Endothelial cell of umbilical vein (primary cell): ENCODE measurements at regions not wholly inside any gene's neighbourhood (a gene's known extent, or its start where the extent isn't known, plus 50 kb on each side); places are given as distances from the start of the nearest gene placed in this dataset.

ENCODE experiments used
- BruUV-seq: library from RNA; stranded (reverse); fragments of 400-500 nt; replicated peaks from 2 replicates; lab custom pipeline; 2021; lab: Mats Ljungman, UMichigan
- CTCF ChIA-PET: fragments of 300-600, 350-600 bp; sonication (Branson Sonifier 250); formaldehyde crosslinking; loops from one replicate; lab custom pipeline; 2021; ENCODE audit warnings: antibody characterized with exemption, inconsistent platforms; lab: Charles Lee
- POLR2A ChIA-PET: fragments of 300-600, 350-600 bp; sonication (Branson Sonifier 250); formaldehyde crosslinking; loops from one replicate; lab custom pipeline; 2021; ENCODE audit warnings: antibody characterized with exemption, inconsistent platforms; lab: Charles Lee
- DNase-seq: peaks from one replicate; pipeline ENCODE4 v3.0.0-alpha.2; 2011; ENCODE audit warnings: low read depth, low spot score
- FAIRE-seq: peaks from 2 replicates; lab custom pipeline; 2011; peaks lifted over from hg19 to GRCh38; lab: Jason Lieb, UNC
- H2AFZ ChIP-seq: 2 replicates; pipeline ENCODE4 v1.6.0; 2012; ENCODE audit warnings: low read depth, low read length, control low read depth, inconsistent platforms
- H3K27ac ChIP-seq: 2 replicates; pipeline ENCODE4 v1.5.1; 2011; ENCODE audit warnings: low read depth, mild to moderate bottlenecking, control low read depth, low read length, moderate library complexity; ENCODE audit not compliant: insufficient read depth
- H3K27me3 ChIP-seq, 2 experiments: 2 replicates each; pipeline versions ENCODE4 v1.6.0 to v1.6.1; 2011; ENCODE audit warnings: low read length in 2 of 2, mixed read lengths in 1 of 2; ENCODE audit not compliant: control insufficient read depth in 2 of 2, insufficient read depth in 2 of 2
- H3K36me3 ChIP-seq, 2 experiments: 2 replicates in 1 of 2; 3 replicates in 1 of 2; pipeline ENCODE4 v1.5.1; 2011; ENCODE audit warnings: low read length in 2 of 2, mild to moderate bottlenecking in 1 of 2, moderate library complexity in 1 of 2; ENCODE audit not compliant: control insufficient read depth in 2 of 2, insufficient read depth in 2 of 2; ENCODE audit errors: extremely low read depth in 1 of 2
- H3K4me1 ChIP-seq: 3 replicates; pipeline ENCODE4 v1.5.1; 2011; ENCODE audit warnings: mild to moderate bottlenecking, low read length; ENCODE audit not compliant: control insufficient read depth, insufficient read depth; ENCODE audit errors: extremely low read depth
- H3K4me2 ChIP-seq: 2 replicates; pipeline ENCODE4 v1.6.1; 2011; ENCODE audit warnings: low read length, control low read depth, mixed read lengths; ENCODE audit not compliant: insufficient read depth
- H3K4me3 ChIP-seq, 3 experiments: fragments of 200-600 bp in 1 of 3; sonication (generic), shearing (Covaris generic) in 1 of 3; replicated peaks in 1 of 3; 2 replicates each; pipeline ENCODE4 v1.5.1; 2011 to 2016; ENCODE audit warnings: control low read depth in 3 of 3, low read length in 3 of 3, mild to moderate bottlenecking in 2 of 3, inconsistent platforms in 1 of 3, low read depth in 1 of 3, moderate library complexity in 1 of 3; ENCODE audit not compliant: insufficient read depth in 1 of 3
- H3K79me2 ChIP-seq: 2 replicates; pipeline ENCODE4 v1.6.0; 2012; ENCODE audit warnings: low read length, inconsistent platforms; ENCODE audit not compliant: control insufficient read depth, insufficient read depth
- H3K9ac ChIP-seq: replicated peaks from 2 replicates; pipeline ENCODE3; 2011; ENCODE audit warnings: low read length, control low read depth; ENCODE audit not compliant: insufficient read depth; ENCODE audit errors: extremely low read depth
- H3K9me1 ChIP-seq: replicated peaks from 3 replicates; pipeline ENCODE4 v1.6.0; 2011; ENCODE audit warnings: mild to moderate bottlenecking, low read length; ENCODE audit not compliant: control insufficient read depth, insufficient read depth; ENCODE audit errors: extremely low read depth
- H3K9me3 ChIP-seq: replicated peaks from 2 replicates; pipeline ENCODE4 v1.5.1; 2012; ENCODE audit warnings: low read length, inconsistent platforms; ENCODE audit not compliant: control insufficient read depth, insufficient read depth
- H4K20me1 ChIP-seq: replicated peaks from 2 replicates; pipeline ENCODE3; 2011; ENCODE audit warnings: mild to moderate bottlenecking, low read length; ENCODE audit not compliant: control insufficient read depth, insufficient read depth; ENCODE audit errors: extremely low read depth
- CTCF ChIP-seq, 2 donors: IDR thresholded peaks; 1 replicate in 1 of 2; 2 replicates in 1 of 2; pipeline ENCODE4 v1.5.1; 2011; ENCODE audit warnings: low read length in 2 of 2, mild to moderate bottlenecking in 2 of 2, moderate library complexity in 2 of 2, control low read depth in 1 of 2, inconsistent platforms in 1 of 2, low read depth in 1 of 2; ENCODE audit not compliant: insufficient read depth in 1 of 2; ENCODE audit errors: extremely low read depth in 1 of 2
- EZH2 ChIP-seq: IDR thresholded peaks from 2 replicates; pipeline ENCODE4 v1.6.1; 2012; ENCODE audit warnings: borderline replicate concordance, low read depth, mild to moderate bottlenecking, moderate library complexity, low read length, inconsistent platforms; ENCODE audit not compliant: severe bottlenecking
- FOS ChIP-seq: IDR thresholded peaks from 2 replicates; pipeline ENCODE4 v1.6.1; 2011; ENCODE audit warnings: mild to moderate bottlenecking, low read length, moderate library complexity, borderline replicate concordance; ENCODE audit not compliant: insufficient read depth
- GATA2 ChIP-seq: IDR thresholded peaks from 2 replicates; pipeline ENCODE4 v1.7.0; 2011; ENCODE audit warnings: low read depth, mild to moderate bottlenecking, moderate library complexity, mixed read lengths, low read length; ENCODE audit not compliant: insufficient read length, insufficient read depth
- JUN ChIP-seq: IDR thresholded peaks from 2 replicates; pipeline ENCODE4 v1.6.1; 2011; ENCODE audit warnings: borderline replicate concordance, low read depth; ENCODE audit not compliant: insufficient read length, insufficient read depth
- MAX ChIP-seq: IDR thresholded peaks from 2 replicates; pipeline ENCODE4 v1.6.1; 2011; ENCODE audit not compliant: insufficient read depth, insufficient read length
- MYC ChIP-seq: IDR thresholded peaks from one replicate; pipeline ENCODE4 v1.6.1; 2011; ENCODE audit warnings: mild to moderate bottlenecking, low read depth, low read length
- POLR2A ChIP-seq: IDR thresholded peaks from 2 replicates; pipeline ENCODE4 v1.6.1; 2012; ENCODE audit warnings: low read depth, mild to moderate bottlenecking, control low read depth, low read length
- POLR2AphosphoS5 ChIP-seq: IDR thresholded peaks from 2 replicates; pipeline ENCODE4 v1.6.1; 2012; ENCODE audit warnings: low read depth, mild to moderate bottlenecking, control low read depth, low read length, moderate library complexity; ENCODE audit not compliant: insufficient read depth
- dilution Hi-C: fragments of 300-500 bp; cut with MboI; formaldehyde crosslinking; loops from one replicate; pipeline ENCODE4 v1.15.0; 2019; ENCODE audit warnings: low sequenced_read_pairs; ENCODE audit not compliant: extremely low pct_ligation_motif_present
- intact Hi-C: fragments of 100-400 bp; cut with micrococcal nuclease; formaldehyde crosslinking; loops from one replicate; pipeline ENCODE4 v1.10.0; 2022

- Histone ChIP-seq H3K79me2 (no peaks in the 10 kb centered on the region), H3K9me3 (no peaks in the 10 kb centered on the region), H3K4me1 (no peaks in the 10 kb centered on the region), H3K4me2 (no peak overlapping the region), H2AFZ (no peak overlapping the region), H3K27me3 (no peaks in the 10 kb centered on the region), H3K4me3 (no peak overlapping the region), H4K20me1 (no peaks in the 10 kb centered on the region), H3K36me3 (no peaks in the 10 kb centered on the region), H3K9ac (no peak overlapping the region), H3K27ac (no peak overlapping the region), H3K9me1 (no peaks in the 10 kb centered on the region)
- intact Hi-C loops (no loop called here), dilution Hi-C loops (no loop called here)
- DNase-seq (no peak), FAIRE-seq (no peak)
- no TSS peak for BruUV-seq
- ChIA-PET POLR2A (no interaction called here), CTCF (interaction anchor here (1.6 kb wide), 1 partner anchor 9 kb away, joined by 4 read pairs; no protein-coding TSS in a partner anchor)
- TF ChIP-seq GATA2 (no peak), MAX (no peak), MYC (no peak), FOS (no peak), JUN (no peak), EZH2 (no peak), CTCF (IDR thresholded peaks at IDR 0.05; ENCODE audit: extremely low read depth in 1 of 2, insufficient read depth in 1 of 2, low read depth in 1 of 2, low read length in 2 of 2) (no peak), POLR2AphosphoS5 (no peak), POLR2A (no peak)
These were observed 557.6 kb downstream of the SPRY1 start for GRCh38 chr4:123954220-123954619.
